RWPE1 (cell line): ENCODE measurements at regions not wholly inside any gene's neighbourhood (a gene's known extent, or its start where the extent isn't known, plus 50 kb on each side); places are given as distances from the start of the nearest gene placed in this dataset.
A peak's percentile ranks its signal among the peaks of the same experiment; 100 is the strongest.

Experiments used
- CTCF ChIA-PET: fragments of 350-600 bp; sonication (Branson Sonifier 250); formaldehyde crosslinking; extraction: SDS; loops from one replicate; lab custom pipeline; 2021; lab: Yijun Ruan, JAX
- POLR2A ChIA-PET: fragments of 400-600 bp; formaldehyde crosslinking; extraction: SDS; loops from one replicate; lab custom pipeline; 2020; ENCODE audit warnings: antibody characterized with exemption; ENCODE audit not compliant: low non-redundant PET; lab: Yijun Ruan, JAX
- DNase-seq: peaks from one replicate; pipeline ENCODE4 v3.0.0; 2012; ENCODE audit warnings: low spot score
- H3K27ac ChIP-seq: fragments of 450-650 bp; 2 replicates; pipeline ENCODE4 v1.5.1; 2017
- TF ChIP-seq, protein P1 (sequence below): fragments of 450-650 bp; conservative IDR thresholded peaks from 2 replicates; pipeline ENCODE4 v1.5.1; 2017; ENCODE audit warnings: low read depth, mild to moderate bottlenecking

DNA sequence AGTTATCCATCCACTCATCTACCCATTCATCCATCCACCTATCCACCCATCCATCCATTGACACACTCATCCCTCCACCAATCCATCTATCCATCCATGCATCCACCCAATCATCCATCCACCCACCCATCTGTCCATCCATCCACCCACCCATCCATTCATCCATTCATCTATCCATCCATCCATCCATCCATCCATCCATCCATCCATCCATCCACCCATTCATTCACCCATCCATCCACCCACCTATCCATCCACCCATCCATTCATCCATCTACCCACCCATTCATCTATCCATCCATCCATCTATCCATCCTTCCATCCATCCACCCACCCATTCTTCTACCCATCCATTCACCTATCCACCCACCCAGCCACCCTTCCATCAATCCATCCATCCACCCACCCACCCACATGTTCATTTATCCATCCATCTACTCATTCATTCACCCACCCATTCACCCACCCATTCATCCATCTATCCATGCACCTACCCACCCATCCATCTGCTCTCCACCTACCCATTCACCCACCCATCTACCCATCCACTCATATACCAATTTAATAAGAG is 193.8 kb upstream of the ARID2 start:
- no peak overlapping the region for H3K27ac ChIP-seq
- TF ChIP-seq, protein P1, sequence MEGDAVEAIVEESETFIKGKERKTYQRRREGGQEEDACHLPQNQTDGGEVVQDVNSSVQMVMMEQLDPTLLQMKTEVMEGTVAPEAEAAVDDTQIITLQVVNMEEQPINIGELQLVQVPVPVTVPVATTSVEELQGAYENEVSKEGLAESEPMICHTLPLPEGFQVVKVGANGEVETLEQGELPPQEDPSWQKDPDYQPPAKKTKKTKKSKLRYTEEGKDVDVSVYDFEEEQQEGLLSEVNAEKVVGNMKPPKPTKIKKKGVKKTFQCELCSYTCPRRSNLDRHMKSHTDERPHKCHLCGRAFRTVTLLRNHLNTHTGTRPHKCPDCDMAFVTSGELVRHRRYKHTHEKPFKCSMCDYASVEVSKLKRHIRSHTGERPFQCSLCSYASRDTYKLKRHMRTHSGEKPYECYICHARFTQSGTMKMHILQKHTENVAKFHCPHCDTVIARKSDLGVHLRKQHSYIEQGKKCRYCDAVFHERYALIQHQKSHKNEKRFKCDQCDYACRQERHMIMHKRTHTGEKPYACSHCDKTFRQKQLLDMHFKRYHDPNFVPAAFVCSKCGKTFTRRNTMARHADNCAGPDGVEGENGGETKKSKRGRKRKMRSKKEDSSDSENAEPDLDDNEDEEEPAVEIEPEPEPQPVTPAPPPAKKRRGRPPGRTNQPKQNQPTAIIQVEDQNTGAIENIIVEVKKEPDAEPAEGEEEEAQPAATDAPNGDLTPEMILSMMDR = no peak
- DNase-seq = no peak
- CTCF ChIA-PET = no interaction called here
- POLR2A ChIA-PET = no interaction called here

DNA sequence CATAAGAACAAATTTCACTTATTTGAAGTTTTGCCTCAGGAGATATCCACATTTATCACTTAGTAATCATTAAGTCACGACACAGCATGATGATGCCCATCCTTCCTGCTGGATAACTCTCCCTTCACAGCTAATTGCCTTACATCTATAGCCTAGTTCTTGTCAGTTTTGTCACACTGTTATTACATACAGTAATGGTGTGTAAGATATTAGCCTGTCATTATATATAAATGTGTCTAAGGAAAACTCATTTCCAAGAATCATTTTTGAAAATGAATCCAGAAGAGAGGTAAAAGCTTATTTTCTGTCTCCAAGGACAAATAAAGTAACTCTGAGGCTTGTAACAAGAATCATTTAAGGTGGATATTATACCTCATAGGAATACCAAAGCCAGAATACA is 193.2 kb upstream of the ARID2 start:
- no peak overlapping the region for H3K27ac ChIP-seq
- DNase-seq = no peak
- POLR2A ChIA-PET = no interaction called here
- CTCF ChIA-PET = interaction anchor here (0.6 kb wide), 1 partner anchor 209 kb away, joined by 4 read pairs; no protein-coding TSS in a partner anchor
- TF ChIP-seq, protein P1 = no peak

DNA sequence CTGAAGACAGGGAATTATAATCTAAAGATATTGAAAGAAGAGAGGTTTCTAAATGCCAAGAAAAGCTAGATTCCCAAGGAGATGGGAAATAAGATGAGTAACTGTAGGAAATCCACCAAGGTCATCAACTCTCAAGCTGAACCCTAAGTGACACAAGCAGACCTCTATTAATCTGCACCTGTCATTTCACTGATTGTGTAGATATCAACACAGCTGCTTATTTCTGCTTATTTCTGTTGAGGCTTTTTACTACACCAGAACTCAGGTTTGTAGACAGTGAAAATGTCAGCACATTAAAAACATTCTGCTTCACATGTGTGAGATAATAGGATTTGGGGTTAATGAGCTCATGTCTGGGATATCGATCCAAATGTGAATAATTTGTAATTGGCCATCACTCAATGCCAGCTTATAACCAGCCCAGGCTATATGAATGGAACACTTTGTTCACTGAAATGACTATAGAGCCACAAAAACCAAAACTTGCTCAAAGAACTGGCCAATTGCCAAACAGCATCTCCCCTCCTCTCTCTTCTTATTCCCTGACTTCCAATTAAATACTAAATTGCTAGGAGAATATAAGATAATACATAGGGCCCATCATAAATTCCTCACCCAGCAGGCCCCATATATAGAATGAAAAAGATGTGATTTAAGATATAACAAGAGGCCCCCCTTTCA is 188.7 kb upstream of the ARID2 start:
- TF ChIP-seq, protein P1 = no peak
- CTCF ChIA-PET = interaction anchor here (0.6 to 1.0 kb wide), 2 partner anchors 186 to 205 kb away, joined by 3 to 8 read pairs; no protein-coding TSS in a partner anchor
- POLR2A ChIA-PET = no interaction called here
- no peak for DNase-seq
- H3K27ac ChIP-seq = no peak overlapping the region

DNA sequence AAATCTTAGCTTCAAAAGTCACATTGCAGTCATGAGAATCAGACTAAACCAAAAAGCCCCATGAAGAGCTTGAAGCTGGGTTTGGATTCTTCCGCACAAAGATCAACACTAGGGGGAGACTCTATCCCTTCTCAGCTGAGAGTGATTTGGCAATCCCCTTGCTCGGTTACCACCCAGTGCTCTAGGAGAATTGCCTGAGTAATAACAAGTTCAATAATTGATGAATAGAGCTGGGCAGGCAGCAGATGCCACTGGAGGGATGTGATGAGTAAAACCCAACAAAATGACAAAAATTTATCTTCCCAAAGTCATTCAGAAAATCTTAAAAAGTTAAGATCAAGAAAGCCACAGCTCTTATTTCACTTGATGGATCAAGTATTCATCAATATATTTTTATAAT is 185.6 kb upstream of the ARID2 start:
- DNase-seq = peak; percentile 81
- ChIA-PET POLR2A (interaction anchor here (0.9 kb wide), 1 partner anchor 182 kb away, joined by 3 read pairs; no protein-coding TSS in a partner anchor), CTCF (interaction anchor here (0.5 to 3.2 kb wide), 9 partner anchors 9 to 368 kb away, joined by 3 to 22 read pairs (median 3); no protein-coding TSS in a partner anchor)
- no peak overlapping the region for H3K27ac ChIP-seq
- TF ChIP-seq, protein P1 = peak; percentile 68

DNA sequence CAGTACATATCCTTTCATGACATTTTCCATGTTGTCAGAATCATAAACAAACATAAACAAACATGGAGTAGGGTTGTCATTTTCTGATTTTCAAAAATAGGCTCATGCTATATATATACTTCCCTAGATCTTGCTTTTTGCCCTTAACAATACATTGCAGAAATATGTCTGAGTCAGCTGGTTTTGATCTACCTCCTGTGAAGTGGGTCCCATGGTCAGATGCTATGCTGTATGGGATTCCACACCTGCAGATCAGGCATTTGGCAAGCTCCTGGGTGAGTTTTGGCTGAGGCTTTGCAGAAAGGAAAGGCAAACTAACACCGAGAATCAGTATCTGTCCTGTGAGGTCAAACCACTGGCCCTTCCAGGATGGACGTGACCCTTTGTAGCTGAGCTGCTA is 183.0 kb upstream of the ARID2 start:
- TF ChIP-seq, protein P1 = no peak
- DNase-seq = no peak
- no peak overlapping the region for H3K27ac ChIP-seq
- POLR2A ChIA-PET = no interaction called here
- CTCF ChIA-PET = interaction anchor here (0.6 kb wide), 1 partner anchor 323 kb away, joined by 3 read pairs; no protein-coding TSS in a partner anchor

DNA sequence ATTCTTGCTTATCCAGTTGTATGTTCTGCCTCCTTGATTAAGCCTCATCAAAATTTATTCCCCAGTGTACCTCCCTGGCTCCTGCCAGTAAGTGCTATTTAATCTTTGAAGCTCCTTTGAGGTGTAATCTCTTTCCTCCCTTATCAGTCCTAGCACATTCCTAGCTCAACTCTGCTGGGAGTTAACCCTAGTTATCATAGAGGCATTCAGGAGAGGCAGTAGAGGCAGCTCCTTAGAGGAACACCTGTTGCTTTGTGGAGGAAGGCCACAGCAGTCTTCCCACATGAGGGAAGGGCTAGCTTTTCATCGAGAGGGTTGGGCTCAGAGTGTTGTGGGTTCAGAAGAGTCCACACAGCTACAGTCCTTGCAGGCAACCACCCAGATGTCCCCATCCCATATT is 182.4 kb upstream of the ARID2 start:
- TF ChIP-seq, protein P1 = no peak
- H3K27ac ChIP-seq = no peak overlapping the region
- POLR2A ChIA-PET = no interaction called here
- CTCF ChIA-PET = no interaction called here
- no peak for DNase-seq
